HG03095 (cell line): ENCODE measurements at regions not wholly inside any gene's neighbourhood (a gene's known extent, or its start where the extent isn't known, plus 50 kb on each side); places are given as distances from the start of the nearest gene placed in this dataset.
"Not testable (repeated sequence)": the region's sequence is repeated elsewhere in the genome, so short reads cannot be mapped to it uniquely, and the experiment has no call there.

Source experiments
- ATAC-seq: cut with Tn5 transposase; IDR thresholded peaks from one replicate; pipeline ENCODE4 v1.9.1; 2021; ENCODE audit warnings: moderate library complexity; ENCODE audit not compliant: unreplicated experiment

DNA sequence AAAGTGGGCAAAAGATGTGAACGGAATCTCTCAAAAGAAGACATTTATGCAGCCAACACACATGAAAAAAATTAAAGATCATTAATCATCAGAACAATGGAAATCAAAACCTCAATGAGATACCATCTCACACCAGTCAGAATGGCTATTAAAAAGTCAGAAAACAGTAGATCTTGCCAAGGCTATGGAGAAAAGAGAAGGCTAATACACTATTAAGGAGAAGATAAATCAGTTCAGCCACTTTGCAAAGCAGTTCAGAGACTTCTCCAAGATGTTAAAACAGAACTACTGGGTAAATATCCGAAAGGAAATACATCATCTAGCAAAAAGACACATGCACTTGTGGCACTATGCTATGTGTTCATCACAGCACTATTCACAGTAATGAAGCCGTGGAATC lies 388.2 kb upstream of the LUZP2 start:
- ATAC-seq, result no peak

DNA sequence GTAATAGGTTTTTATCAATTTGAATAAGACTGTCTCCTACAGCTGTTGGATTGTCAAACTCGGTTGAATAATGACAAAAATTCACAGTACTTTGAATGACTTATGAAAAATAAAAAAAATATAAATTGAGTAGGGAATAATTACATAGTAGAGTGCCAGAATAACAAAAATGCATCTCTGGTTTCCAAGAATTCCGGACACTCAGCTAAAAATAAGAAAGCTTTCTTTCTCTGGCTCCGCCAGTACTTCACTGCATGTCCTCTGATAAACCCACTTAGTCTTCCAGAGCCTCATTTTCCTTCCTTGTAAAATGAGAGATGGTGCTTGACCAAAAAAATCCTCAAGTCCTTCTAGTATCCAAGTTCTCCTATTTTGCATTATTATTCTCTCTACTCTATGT lies 374.6 kb upstream of the LUZP2 start:
- ATAC-seq, result no peak

DNA sequence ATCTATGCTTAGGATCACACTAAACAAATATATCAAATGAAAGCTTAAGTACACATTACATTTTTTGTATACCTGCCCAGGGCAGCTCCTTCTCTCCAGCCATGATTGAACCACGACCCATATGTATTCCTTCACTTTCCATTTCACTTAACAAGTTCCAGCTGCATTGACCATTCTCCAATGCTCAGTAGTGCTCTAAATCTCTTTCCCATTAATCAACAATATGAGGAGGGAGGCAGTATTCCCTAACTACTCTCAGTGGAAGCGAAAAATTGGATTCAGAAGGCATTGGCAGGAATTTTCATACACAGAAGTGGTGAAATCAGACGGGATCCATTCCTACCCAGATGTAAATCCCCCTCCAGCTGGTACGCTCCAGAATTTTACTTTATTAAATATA lies 372.0 kb upstream of the LUZP2 start:
- ATAC-seq, result no peak

DNA sequence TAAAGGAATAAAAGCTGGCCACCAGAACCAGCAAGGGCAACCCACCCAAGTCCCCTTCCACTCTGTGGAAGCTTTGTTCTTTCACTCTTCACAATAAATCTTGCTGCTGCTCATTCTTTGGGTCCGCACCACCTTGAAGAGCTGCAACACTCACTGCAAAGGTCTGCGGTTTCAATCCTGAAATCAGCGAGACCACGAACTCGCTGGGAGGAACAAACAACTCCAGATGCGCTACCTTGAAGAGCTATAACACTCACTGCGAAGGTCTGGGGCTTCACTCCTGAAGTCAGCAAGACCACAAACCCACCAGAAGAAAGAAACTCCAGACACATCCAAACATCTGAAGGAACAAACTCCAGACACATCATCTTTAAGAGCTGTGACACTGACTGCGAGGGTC lies 365.2 kb upstream of the LUZP2 start:
- ATAC-seq, result no peak

DNA sequence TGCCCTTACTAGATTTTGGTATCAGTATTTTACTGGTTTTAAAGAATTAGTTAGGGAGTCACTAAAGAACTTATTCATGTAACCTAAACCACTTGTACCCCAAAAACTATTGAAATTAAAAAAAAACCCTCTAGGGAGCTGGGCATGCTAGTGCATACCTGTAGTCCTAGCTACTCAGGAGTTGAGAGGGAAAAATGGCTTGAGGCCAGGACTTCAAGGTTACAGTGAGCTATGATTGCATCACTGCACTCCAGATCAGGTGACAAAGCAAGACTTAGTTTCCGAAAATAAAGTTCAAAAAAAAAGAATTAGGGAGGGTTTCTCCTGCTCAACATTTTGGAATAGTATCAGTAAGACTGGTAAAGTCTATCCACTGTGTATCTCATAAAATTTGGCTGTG lies 364.4 kb upstream of the LUZP2 start:
- ATAC-seq, result no peak

DNA sequence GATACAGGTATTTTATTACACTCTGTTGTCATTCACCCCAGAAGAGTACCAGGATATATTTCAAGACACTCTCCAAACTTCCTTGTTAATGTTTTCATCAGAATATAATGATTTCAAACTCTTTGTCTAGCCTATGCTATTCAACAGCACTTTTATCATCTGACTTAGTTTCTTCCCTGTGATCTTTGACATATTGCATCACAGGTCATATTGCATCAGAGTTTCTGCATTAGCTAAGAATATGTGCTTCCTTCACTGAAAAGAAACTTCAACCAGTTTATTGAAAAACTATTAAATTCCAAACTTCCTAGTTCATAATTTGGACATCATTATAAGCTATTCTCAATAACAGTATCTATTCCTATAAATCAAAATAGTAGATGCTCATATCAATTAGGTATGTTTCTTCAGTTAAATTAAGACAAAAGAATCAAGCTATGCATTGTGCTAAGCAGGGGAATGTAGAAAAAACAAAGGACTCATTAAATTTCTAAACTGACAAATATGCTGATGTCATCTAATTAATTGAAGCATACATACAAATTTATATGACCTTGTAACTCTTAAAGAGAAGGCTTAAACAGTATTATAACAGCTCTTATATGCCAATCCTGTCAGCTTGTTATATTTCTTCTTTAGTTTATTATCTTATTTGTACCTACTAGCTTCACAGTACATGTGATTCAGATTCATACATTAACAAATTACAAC lies 361.8 kb upstream of the LUZP2 start:
- ATAC-seq, result no peak

DNA sequence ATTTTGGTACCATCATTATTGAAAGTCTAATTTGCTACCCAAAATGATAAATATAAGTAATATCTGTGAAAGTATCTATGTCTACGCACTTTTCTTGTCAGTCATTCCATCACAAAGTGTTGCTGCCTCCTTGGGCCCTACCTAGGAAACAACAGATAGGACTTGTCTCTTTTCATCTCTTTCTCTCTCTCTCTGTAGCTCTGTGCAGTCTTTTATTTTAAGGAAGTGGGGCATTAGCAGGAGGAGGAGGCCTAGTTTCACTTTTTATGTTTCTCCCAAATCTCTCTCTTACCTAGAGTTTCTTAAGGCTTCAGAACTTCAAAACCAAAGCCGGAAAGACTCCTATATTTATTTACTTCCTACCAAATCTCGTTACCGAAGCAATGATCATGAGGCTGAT lies 354.8 kb upstream of the LUZP2 start:
- ATAC-seq, result no peak

DNA sequence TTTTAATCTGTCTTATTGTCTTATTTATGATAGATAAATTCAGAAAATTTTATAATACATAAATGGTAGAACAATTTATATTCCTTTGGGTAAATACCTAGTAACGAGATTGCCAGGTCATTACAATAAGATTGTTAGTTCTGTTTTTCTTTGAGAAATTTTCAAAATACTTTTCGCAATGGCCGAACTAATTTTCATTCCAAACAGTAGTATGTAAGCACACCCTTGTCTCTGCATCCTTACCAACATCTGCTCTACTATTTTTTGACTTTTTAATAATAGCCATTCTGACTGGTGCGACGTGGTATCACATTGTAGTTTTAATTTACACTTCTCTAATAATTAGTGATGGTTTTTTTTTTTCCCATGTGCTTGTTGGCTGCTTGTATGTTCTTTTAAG lies 351.4 kb upstream of the LUZP2 start:
- no peak for ATAC-seq

DNA sequence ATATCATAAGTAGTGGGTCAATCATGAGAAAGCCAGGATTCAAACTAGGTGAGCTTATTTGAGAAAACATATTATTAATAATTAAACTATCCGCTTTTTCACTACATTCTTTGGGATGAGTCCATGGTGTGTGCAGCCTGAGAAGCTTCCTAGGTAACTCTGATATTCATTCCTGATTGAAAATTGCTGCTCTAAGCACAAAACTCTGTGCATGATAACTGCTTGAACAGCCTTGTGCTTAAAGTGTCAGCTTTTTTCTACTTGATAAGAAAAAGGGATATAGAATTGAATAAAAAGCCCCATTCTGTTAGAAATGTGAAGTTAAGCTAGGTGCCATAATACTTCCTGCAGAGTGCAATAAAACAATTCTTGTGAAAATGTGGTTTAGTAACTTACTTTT lies 343.5 kb upstream of the LUZP2 start:
- ATAC-seq, result no peak

DNA sequence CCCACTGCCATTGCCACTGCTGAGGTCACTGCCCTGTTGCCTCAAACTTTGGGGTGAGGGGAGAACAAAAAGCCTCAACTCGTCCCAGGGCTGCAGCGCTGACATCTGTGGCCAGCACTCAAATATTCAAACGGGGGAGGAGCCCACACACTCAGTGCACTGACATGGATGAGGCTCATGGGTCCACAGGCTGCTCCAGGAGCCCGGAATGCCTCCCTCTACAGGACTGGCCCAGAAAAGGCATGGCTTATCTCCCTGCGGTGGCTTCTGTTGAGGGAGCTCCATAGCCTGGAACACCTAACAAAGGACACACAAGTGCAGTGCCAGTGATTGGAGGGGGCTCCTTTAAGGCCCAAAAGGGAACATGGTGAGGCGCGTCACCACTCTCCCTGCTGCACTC lies 341.1 kb upstream of the LUZP2 start:
- no peak for ATAC-seq

DNA sequence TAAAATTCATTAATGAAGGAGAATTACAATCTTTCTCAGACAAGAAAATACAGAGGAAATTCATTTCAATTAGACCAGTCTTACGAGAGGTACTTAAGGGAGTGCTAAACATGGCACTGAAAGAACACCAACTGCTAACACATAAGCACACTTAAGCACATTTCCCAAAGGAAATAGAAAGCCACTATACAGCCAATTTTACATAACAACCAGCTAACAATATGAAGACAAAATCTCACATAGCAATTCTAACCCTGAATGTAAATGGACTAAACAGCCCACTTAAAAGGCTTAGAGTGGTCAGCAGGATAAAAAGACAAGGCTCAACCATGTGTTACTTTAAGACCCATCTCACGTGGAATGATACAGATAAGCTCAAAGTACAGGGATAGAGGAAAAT lies 339.5 kb upstream of the LUZP2 start:
- no peak for ATAC-seq

DNA sequence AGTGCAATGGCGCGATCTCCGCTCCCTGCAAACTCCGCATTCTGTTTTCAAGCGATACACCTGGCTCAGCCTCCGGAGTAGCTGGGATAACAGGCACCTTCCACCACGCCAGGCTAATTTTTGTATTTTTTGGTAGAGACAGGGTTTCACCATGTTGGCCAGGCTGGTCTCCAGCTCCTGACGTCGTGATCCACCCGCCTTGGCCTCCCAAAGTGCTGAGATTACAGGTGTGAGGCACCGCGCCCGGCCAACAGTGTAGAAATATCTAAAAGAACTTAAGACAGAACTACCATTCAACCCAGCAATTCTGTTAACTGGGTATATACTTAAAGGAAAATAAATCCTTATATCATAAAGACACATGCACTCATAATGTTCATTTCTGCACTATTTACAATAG lies 335.3 kb upstream of the LUZP2 start:
- no peak for ATAC-seq

DNA sequence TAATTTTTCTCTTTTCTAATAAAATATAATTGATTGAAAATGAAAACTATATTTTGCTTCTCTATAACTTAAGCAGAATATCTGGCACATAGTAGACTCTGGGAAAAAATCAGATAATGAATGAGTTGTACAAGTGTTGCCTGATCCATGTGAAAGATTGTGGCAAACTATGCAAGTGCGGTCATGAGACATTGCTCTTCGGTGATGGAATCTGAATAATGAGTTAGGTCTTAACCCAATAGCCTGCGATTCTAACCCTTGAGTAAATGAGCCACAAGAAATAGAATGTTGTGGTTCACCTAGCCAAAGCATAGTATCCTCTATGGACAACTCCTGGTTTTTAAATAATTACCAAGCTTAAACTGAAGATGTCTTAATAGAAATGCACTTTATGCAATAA lies 333.7 kb upstream of the LUZP2 start:
- no peak for ATAC-seq

DNA sequence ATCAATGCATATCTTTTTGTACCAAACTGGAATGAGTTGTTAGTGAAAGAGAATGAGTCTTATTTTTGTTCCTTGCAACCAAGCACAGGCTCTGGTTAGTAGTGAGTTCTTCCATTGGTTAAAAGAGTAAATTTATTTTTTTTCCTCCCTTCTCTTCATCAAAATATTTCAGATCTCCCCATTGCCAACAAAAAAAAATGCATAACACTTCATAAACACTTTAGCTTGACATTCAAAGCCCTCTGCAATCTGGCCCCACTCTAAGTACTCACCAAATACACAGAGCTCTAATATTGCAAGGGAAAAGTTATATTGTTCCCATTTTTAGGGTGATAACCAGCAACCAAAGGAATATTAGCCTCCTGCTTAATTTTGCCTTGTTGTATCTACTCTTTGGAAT lies 333.0 kb upstream of the LUZP2 start:
- ATAC-seq, result no peak

DNA sequence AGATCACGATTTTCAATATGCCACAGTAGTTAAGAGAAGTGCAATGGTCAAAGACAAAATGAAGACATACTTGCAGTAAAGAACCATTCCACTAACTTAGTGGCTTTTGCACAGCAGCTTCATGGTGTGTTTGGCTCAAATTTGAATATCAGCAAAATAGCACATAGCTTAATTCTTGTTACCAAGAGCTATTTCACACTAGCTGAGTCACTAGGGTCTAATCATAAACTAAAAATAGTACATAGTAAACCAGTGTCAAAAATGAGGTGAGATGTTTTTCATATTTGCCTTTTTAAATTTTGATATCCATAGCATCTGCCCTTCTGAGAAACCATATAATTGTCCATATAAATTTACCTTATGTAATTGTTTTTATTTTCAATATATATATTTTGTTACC lies 325.0 kb upstream of the LUZP2 start:
- no peak for ATAC-seq

DNA sequence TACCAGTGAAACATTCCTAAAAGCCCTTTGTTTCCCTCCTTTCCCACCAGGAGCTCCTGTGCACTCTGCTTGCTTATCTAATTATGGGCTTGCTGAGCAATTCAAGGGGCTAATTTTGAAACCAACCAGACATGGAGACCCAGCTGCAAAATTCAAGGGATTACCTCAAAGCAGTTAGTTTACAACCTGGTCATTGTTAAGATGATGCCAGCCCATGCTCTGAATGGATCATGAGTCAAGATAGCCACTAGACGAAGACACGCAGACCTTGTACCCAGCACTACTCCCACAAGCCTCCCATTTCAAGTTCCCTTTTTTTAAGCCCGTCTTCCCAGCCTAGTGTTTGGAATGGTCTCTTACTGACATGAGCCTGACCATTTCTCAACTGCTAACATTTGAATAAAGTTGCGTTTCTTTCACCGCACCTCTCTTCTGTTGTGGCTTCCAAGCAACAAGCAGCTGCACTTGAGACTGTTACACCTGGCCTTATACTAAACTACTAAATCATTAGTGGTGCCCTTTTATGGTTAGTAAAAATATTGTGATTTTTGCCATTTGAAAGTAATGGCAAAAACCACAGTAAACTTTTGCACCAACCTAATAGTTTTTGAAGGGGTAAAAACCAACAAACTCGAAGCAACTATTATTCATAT lies 315.3 kb upstream of the LUZP2 start:
- no peak for ATAC-seq

DNA sequence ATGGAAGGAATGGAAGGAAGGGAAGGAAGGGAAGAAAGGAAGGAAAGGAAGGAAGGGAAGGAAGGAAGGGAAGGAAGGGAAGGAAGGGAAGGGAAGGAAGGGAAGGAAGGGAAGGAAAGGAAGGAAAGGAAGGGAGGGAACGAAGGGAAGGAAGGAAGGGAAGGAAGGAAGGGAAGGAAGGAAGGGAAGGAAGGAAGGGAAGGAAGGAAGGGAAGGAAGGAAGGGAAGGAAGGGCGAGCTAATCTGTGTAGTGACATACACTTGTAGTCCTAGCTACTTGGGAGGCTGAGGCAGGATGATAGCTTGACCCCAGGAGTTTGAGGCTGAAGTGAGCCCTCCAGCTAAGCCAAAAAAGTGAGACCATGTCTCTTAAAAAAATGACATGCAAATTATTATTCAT lies 311.3 kb upstream of the LUZP2 start:
- not testable (repeated sequence) for ATAC-seq

DNA sequence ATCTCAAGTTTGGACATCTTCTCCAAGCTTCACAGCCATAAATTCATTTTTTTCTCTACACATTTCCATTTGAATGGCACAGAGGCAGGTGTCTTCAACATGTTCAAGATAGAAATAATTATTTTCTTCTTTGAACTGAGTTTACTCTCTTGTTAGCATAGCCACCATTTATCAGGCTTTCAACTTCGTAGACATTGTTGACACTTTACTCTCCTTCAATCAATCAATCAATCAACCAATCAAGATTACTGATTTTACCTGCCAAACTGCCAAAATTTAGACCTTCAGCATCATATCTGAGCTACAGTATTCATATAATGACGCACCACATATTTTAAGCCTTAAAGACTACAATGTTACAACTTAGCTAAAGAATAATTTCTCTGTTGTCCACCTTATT lies 300.1 kb upstream of the LUZP2 start:
- ATAC-seq, result no peak

DNA sequence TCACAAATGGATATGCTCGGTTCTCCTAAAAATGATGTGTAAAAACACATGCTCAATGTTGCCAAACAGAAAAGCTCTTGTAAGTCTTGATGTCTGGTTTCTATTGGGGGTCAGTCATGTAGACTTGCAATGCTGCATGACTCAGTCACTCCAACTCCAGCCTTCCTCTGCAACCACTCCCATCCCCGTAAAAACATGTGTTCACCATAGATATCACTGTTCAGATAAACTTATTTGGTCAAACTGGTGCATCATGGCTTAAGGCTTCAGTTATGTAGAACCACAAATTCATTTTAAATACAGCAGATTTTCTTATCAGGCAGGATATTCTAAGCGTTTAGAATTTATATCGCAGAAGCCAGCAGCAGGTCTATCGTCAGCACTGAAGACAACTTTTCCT lies 298.4 kb upstream of the LUZP2 start:
- no peak for ATAC-seq

DNA sequence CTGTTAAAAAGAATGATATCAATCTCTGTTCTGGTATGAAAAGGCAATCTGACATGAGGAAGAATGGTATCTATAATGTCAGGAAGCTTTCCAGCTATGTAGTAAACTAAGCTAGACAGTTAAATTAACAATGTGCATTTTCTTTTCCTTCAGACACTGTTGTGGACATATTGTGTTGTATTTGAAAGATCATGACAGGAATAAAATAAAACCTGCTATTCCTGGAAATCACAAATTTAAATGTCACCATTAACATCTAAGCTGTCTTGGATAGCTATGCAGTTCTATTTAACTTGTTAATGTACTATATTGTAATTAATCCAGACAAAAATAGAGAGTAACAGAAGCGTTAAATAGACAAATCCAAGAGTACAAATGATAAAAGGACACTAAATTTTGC lies 297.4 kb upstream of the LUZP2 start:
- ATAC-seq, result no peak

DNA sequence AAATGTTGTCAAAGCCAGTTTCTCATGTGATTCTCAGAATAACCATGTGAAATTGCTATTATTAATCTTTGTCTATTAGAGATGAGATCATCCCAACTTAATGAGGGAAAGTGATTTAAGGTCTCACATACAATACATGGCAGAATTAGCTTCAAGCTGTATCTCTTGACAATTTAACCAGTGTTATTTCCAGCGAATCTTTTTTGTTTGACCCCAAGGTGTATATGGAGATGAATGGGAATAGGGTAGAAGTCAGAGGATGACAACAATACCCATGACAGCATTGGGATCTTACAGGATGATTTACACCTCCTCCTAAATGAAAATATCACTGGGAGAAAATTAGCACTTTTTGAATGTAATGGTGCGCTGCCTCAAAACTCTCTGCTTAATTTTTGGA lies 290.8 kb upstream of the LUZP2 start:
- no peak for ATAC-seq

DNA sequence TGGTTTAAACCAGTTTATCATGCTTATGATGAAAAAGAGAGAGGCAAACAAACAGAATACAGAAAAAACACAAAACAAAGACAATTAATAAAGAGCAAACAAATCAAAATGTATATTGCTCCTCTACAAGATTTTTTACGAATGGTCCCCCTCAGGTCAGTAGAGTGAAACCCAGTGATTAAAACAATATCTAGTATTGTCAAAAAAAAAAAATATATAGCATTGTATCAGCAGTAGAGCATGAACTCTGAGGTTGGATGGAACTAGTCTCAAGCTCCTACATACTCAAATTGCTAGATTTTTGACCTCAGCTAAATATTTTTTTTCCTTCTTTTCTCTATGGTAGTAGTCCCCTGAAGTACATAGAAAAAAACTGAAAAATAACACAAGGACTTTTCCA lies 290.3 kb upstream of the LUZP2 start:
- ATAC-seq, result no peak

DNA sequence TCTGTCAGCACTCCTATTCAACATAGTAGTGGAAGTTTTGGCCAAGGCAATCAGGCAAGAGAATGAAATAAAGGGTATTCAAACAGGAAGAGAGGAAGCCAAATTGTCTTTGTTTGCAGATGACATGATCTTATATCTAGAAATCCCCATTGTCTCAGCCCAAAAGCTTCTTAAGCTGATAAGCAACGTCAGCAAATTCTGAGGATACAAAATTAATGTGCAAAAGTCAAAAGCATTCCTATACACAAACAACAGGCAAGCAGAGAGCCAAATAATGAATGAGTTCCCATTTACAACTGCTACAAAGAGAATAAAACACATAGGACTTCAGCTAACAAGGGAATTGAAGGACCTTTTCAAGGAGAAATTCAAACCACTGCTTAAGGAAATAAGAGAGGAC lies 280.4 kb upstream of the LUZP2 start:
- ATAC-seq, result no peak
